ENCODE measurements at regions not wholly inside any gene's neighbourhood (a gene's known extent, or its start where the extent isn't known, plus 50 kb on each side); places are given as distances from the start of the nearest gene placed in this dataset.

DNA sequence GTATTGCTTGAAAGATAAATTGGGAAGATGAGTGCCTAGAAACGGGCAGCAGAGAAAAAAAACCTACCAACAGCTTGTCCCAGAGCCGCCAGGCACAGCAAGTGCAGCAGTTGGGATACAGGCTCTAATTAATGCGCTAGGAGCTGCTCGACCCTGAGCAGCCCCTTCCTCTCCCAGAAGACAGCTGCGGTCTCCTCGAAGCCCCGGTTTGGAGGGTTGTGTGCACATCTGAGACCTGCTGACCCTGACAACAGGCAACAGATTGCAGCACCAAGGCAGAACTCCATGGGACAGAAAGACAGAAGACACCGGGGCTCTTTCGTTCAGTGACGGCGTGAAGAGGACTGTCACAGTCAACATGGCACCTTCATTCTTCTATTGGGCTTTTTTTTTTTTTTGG, 101.4 kb downstream of the TSEN15 start:
- TF ChIP-seq, protein P1, sequence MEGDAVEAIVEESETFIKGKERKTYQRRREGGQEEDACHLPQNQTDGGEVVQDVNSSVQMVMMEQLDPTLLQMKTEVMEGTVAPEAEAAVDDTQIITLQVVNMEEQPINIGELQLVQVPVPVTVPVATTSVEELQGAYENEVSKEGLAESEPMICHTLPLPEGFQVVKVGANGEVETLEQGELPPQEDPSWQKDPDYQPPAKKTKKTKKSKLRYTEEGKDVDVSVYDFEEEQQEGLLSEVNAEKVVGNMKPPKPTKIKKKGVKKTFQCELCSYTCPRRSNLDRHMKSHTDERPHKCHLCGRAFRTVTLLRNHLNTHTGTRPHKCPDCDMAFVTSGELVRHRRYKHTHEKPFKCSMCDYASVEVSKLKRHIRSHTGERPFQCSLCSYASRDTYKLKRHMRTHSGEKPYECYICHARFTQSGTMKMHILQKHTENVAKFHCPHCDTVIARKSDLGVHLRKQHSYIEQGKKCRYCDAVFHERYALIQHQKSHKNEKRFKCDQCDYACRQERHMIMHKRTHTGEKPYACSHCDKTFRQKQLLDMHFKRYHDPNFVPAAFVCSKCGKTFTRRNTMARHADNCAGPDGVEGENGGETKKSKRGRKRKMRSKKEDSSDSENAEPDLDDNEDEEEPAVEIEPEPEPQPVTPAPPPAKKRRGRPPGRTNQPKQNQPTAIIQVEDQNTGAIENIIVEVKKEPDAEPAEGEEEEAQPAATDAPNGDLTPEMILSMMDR (IDR thresholded peaks at IDR 0.05): no peak
- TF ChIP-seq POLR2A (IDR thresholded peaks at IDR 0.05): no peak
